ENCODE measurements at regions not wholly inside any gene's neighbourhood (a gene's known extent, or its start where the extent isn't known, plus 50 kb on each side); places are given as distances from the start of the nearest gene placed in this dataset.
"Not testable (repeated sequence)": the region's sequence is repeated elsewhere in the genome, so short reads cannot be mapped to it uniquely, and the experiment has no call there.

GRCh38 chr20:30597429-30597828 lies 660.0 kb upstream of the DEFB115 start:
- TF ChIP-seq CTCF (IDR thresholded peaks at IDR 0.05; ENCODE audit: low read depth, low read length, missing input control); REST (IDR thresholded peaks at IDR 0.05); GABPA (IDR thresholded peaks at IDR 0.05 in 1 of 2, conservative IDR thresholded peaks at IDR 0.05 in 1 of 2); TAF1 (conservative IDR thresholded peaks at IDR 0.05); FOXA1 (IDR thresholded peaks at IDR 0.05); NR2F2 (IDR thresholded peaks at IDR 0.05); ATF3 (IDR thresholded peaks at IDR 0.05): not testable (repeated sequence)

Measured in liver (tissue), 3 donors.